ENCODE measurements at regions not wholly inside any gene's neighbourhood (a gene's known extent, or its start where the extent isn't known, plus 50 kb on each side); places are given as distances from the start of the nearest gene placed in this dataset.

GRCh38 chr7:149377386-149377785, 83.5 kb downstream of the ZNF777 start:
- WGBS (ENCODE audit: insufficient coverage, insufficient replicate concordance, low lambda C conversion rate, missing lambda C conversion rate): 52% methylated on average over 3 of the region's 3 CpGs
- RAD21 ChIA-PET (ENCODE audit: unreplicated experiment): interaction anchor here (1.0 kb wide), 1 partner anchor 92 kb away, joined by 3 read pairs; no protein-coding TSS in a partner anchor
- TF ChIP-seq ZSCAN29 (IDR thresholded peaks at IDR 0.05) (no peak), ZBTB40 (IDR thresholded peaks at IDR 0.05; ENCODE audit: borderline replicate concordance) (no peak), HDGF (IDR thresholded peaks at IDR 0.05) (no peak), EGR1 (IDR thresholded peaks at IDR 0.05; ENCODE audit: borderline replicate concordance in 1 of 2, low read depth in 2 of 2, low read length in 2 of 2) (no peak), SP1 (IDR thresholded peaks at IDR 0.05; ENCODE audit: low read depth, low read length) (no peak), JUND (IDR thresholded peaks at IDR 0.05; ENCODE audit: low read depth, low read length) (no peak), ZBTB33 (IDR thresholded peaks at IDR 0.05) (no peak), EP300 (IDR thresholded peaks at IDR 0.05; ENCODE audit: borderline replicate concordance in 1 of 2, control insufficient read depth in 1 of 2, low read depth in 2 of 2, low read length in 2 of 2) (no peak), PBX3 (IDR thresholded peaks at IDR 0.05; ENCODE audit: insufficient replicate concordance, low read depth, low read length) (no peak)

More at GRCh38 chr7:149377386-149377785, 83.5 kb downstream of the ZNF777 start:
- Histone ChIP-seq H3K4me1 (ENCODE audit: control insufficient read depth, insufficient read depth, low read length) (no peaks in the 10 kb centered on the region), H4K20me1 (ENCODE audit: control insufficient read depth, insufficient read depth) (no peaks in the 10 kb centered on the region), H3K27me3 (replicated peaks in 1 of 2; ENCODE audit: control insufficient read depth in 2 of 2, insufficient read depth in 2 of 2, low read length in 1 of 2) (no peaks in the 10 kb centered on the region), H3K4me2 (ENCODE audit: control insufficient read depth, insufficient read depth) (no peak overlapping the region), H3K27ac (ENCODE audit: control insufficient read depth, insufficient read depth) (no peak overlapping the region), H3K9ac (ENCODE audit: control insufficient read depth, insufficient read depth, low read length) (no peak overlapping the region), H3K79me2 (ENCODE audit: control insufficient read depth, insufficient read depth, low read length) (no peaks in the 10 kb centered on the region), H3K9me3 (replicated peaks; ENCODE audit: control insufficient read depth, insufficient read depth, low read length) (peaks cover 4% of the 10 kb centered on the region; the same call in 1 of the 3 replicates), H3K4me3 (no peak overlapping the region), H2AFZ (ENCODE audit: control insufficient read depth, low read depth, low read length) (no peak overlapping the region), H3K36me3 (ENCODE audit: control insufficient read depth in 2 of 2, insufficient read depth in 2 of 2, low read length in 1 of 2) (no peaks in the 10 kb centered on the region)
- FAIRE-seq: no peak
- ChIA-PET SMC1A (ENCODE audit: uncharacterized antibody, unreplicated experiment) (interaction anchor here (0.6 to 1.2 kb wide), 3 partner anchors 20 to 967 kb away, joined by 3 read pairs; no protein-coding TSS in a partner anchor), POLR2A (no interaction called here), CTCF (interaction anchor here (1.0 kb wide), 1 partner anchor 8 kb away, joined by 3 read pairs; no protein-coding TSS in a partner anchor)
- no peak for ATAC-seq
- intact Hi-C loops (cut with micrococcal nuclease; ENCODE audit: unreplicated experiment) (no loop called here), in situ Hi-C loops (cut with MboI) (no loop called here)
- DNase-seq (ENCODE audit: low read depth, low spot score): no peak
- BruUV-seq (replicated peaks): no TSS peak

Data from GM12878 (cell line).